ENCODE measurements at regions not wholly inside any gene's neighbourhood (a gene's known extent, or its start where the extent isn't known, plus 50 kb on each side); places are given as distances from the start of the nearest gene placed in this dataset.

GRCh38 chr12:16730772-16731171 is 124.8 kb upstream of the LMO3 start:
- TF ChIP-seq MAFK (IDR thresholded peaks at IDR 0.05; ENCODE audit: low read length) (no peak), MAX (CRISPR knock-in tag; IDR thresholded peaks at IDR 0.05) (no peak), IRF9 (tag; IDR thresholded peaks at IDR 0.05) (no peak), TRIM28 (IDR thresholded peaks at IDR 0.05) (no peak), YY1 (IDR thresholded peaks at IDR 0.05; ENCODE audit: borderline replicate concordance in 1 of 3, control insufficient read depth in 1 of 3, extremely low read depth in 1 of 3, insufficient read depth in 3 of 3, insufficient read length in 1 of 3, insufficient replicate concordance in 2 of 3, low read depth in 1 of 3, low read length in 2 of 3) (no peak), EZH2 (IDR thresholded peaks at IDR 0.05; ENCODE audit: borderline replicate concordance, low read depth, low read length) (no peak), ERF (CRISPR knock-in tag; IDR thresholded peaks at IDR 0.05) (no peak), ETS2 (tag; IDR thresholded peaks at IDR 0.05; ENCODE audit: borderline replicate concordance, poor library complexity, severe bottlenecking) (no peak)
- TF ChIP-seq, protein P1, sequence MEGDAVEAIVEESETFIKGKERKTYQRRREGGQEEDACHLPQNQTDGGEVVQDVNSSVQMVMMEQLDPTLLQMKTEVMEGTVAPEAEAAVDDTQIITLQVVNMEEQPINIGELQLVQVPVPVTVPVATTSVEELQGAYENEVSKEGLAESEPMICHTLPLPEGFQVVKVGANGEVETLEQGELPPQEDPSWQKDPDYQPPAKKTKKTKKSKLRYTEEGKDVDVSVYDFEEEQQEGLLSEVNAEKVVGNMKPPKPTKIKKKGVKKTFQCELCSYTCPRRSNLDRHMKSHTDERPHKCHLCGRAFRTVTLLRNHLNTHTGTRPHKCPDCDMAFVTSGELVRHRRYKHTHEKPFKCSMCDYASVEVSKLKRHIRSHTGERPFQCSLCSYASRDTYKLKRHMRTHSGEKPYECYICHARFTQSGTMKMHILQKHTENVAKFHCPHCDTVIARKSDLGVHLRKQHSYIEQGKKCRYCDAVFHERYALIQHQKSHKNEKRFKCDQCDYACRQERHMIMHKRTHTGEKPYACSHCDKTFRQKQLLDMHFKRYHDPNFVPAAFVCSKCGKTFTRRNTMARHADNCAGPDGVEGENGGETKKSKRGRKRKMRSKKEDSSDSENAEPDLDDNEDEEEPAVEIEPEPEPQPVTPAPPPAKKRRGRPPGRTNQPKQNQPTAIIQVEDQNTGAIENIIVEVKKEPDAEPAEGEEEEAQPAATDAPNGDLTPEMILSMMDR (IDR thresholded peaks at IDR 0.05 in 2 of 3, conservative IDR thresholded peaks at IDR 0.05 in 1 of 3; ENCODE audit: insufficient read depth in 2 of 3, low read depth in 1 of 3, low read length in 3 of 3): no peak

All from K562 (cell line).